Tibial artery (tissue), 4 donors: ENCODE measurements at regions not wholly inside any gene's neighbourhood (a gene's known extent, or its start where the extent isn't known, plus 50 kb on each side); places are given as distances from the start of the nearest gene placed in this dataset.

ENCODE experiments used
- DNase-seq, 2 donors: peaks; one replicate each; pipeline ENCODE4 v3.0.0-alpha.2; 2019
- H3K27ac ChIP-seq, 2 donors: fragments of 200-600 bp; sonication (generic) in 1 of 2; 1 replicate in 1 of 2; 2 replicates in 1 of 2; pipeline ENCODE4 v1.5.1; 2018 to 2019; ENCODE audit warnings: mild to moderate bottlenecking in 1 of 2
- H3K27me3 ChIP-seq, 2 donors: fragments of 200-600 bp; sonication (generic) in 1 of 2; one replicate each; pipeline versions ENCODE4 v1.5.1 to v1.6.0; 2016 to 2019
- H3K36me3 ChIP-seq, 3 donors: fragments of 200-600 bp; sonication (generic) in 2 of 3; one replicate each; pipeline ENCODE4 v1.5.1; 2016 to 2019; ENCODE audit warnings: mild to moderate bottlenecking in 2 of 3
- H3K4me1 ChIP-seq, 4 donors: fragments of 200-600 bp; sonication (generic) in 2 of 4; 1 replicate in 3 of 4; 2 replicates in 1 of 4; pipeline ENCODE4 v1.5.1; 2016 to 2019
- H3K4me3 ChIP-seq, 2 donors: fragments of 200-600 bp; sonication (generic) in 1 of 2; 1 replicate in 1 of 2; 2 replicates in 1 of 2; pipeline ENCODE4 v1.5.1; 2018 to 2019; ENCODE audit warnings: mild to moderate bottlenecking in 2 of 2
- H3K9me3 ChIP-seq, 3 donors: fragments of 200-600 bp; sonication (generic) in 1 of 3; one replicate each; pipeline ENCODE4 v1.5.1; 2016 to 2019
- CTCF ChIP-seq, 2 experiments: fragments of 200-600 bp in 1 of 2; fragments of 450-650 bp in 1 of 2; IDR thresholded peaks; one replicate each; pipeline ENCODE4 v1.5.1; 2017 to 2019; ENCODE audit warnings: antibody characterized with exemption in 2 of 2, mild to moderate bottlenecking in 1 of 2, moderate library complexity in 1 of 2
- intact Hi-C: fragments of 100-400 bp; cut with DNase I; formaldehyde crosslinking; loops from one replicate; pipeline ENCODE4 v1.15.0; 2023; ENCODE audit warnings: low total_unique reads

DNA sequence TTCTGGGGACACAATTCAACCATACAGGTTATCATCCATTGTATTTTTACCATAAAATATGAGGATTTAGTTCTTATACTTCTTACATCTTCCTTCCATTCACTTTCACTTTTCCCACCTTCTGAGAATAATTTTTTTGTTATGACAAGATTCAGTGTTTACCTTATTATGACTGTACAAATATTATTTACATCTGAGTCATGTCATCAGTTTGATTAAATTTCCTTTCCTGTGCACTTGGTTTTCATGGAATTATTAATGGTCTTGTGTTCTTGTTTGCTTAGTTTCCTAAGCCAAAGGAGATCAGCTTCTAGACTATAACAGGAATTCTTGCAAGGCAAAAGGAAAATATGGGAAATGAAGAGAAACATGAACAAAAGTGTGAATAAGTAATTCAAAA is 366.5 kb downstream of the TMEM38B start:
- Histone ChIP-seq H3K36me3 (no peaks in the 10 kb centered on the region), H3K4me3 (no peak overlapping the region), H3K27me3 (no peaks in the 10 kb centered on the region), H3K27ac (no peak overlapping the region), H3K9me3 (no peaks in the 10 kb centered on the region), H3K4me1 (no peaks in the 10 kb centered on the region)
- intact Hi-C loops: no loop called here
- DNase-seq: no peak
- TF ChIP-seq CTCF (IDR thresholded peaks at IDR 0.05): no peak

DNA sequence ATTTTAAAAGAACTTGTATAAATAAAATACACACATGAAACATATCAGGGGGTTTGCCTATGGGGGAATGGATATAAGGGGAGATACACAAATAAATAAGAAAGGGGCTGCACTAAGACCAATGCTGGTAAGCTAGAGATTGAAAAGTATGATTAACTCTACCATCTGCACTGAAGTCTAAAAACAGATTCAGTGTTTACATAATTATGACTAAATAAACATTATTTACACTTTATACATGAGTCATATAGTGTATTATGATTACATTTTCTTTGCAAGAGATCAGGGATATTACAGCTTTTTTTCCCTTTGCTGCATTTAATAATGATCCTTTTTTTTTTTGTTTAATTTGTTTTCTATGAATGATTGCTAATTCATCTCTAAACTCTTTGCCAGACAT is 367.9 kb downstream of the TMEM38B start:
- intact Hi-C loops: no loop called here
- no peak for TF ChIP-seq CTCF (IDR thresholded peaks at IDR 0.05)
- H3K9me3 ChIP-seq: no peaks in the 10 kb centered on the region
- no peak overlapping the region for H3K27ac ChIP-seq
- H3K4me1 ChIP-seq: no peaks in the 10 kb centered on the region
- H3K27me3 ChIP-seq: no peaks in the 10 kb centered on the region
- H3K36me3 ChIP-seq: no peaks in the 10 kb centered on the region
- no peak for DNase-seq
- H3K4me3 ChIP-seq: no peak overlapping the region

DNA sequence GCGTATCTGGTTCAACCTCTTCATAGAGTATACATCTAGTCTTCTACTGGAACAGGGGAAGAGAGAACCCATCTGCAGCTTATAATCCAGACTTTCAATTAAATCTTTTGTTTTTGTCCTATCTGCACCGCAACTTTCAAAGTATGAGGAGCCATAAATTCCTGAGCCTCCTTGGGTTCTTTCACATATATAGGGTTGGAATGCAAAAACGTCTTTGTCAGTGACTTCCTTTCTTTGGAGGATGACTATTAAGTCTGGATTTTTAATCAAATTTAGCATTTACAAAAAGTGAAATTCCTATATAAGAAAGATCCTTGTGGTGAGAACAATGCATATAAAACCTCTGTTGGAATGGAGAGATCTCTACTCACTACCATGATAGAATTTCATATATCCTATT is 370.8 kb downstream of the TMEM38B start:
- H3K27ac ChIP-seq: no peak overlapping the region
- H3K9me3 ChIP-seq: no peaks in the 10 kb centered on the region
- intact Hi-C loops: no loop called here
- no peaks in the 10 kb centered on the region for H3K36me3 ChIP-seq
- no peak for DNase-seq
- no peaks in the 10 kb centered on the region for H3K27me3 ChIP-seq
- no peak for TF ChIP-seq CTCF (IDR thresholded peaks at IDR 0.05)
- H3K4me3 ChIP-seq: no peak overlapping the region
- no peaks in the 10 kb centered on the region for H3K4me1 ChIP-seq

- no peaks in the 10 kb centered on the region for H3K4me1 ChIP-seq
- intact Hi-C loops: no loop called here
- no peak overlapping the region for H3K4me3 ChIP-seq
- H3K36me3 ChIP-seq: no peaks in the 10 kb centered on the region
- no peak overlapping the region for H3K27ac ChIP-seq
- TF ChIP-seq CTCF (IDR thresholded peaks at IDR 0.05): no peak
- no peaks in the 10 kb centered on the region for H3K9me3 ChIP-seq
- DNase-seq: no peak
- H3K27me3 ChIP-seq: no peaks in the 10 kb centered on the region
Measured at GRCh38 chr9:106065579-106066214, 371.4 kb downstream of the TMEM38B start.

DNA sequence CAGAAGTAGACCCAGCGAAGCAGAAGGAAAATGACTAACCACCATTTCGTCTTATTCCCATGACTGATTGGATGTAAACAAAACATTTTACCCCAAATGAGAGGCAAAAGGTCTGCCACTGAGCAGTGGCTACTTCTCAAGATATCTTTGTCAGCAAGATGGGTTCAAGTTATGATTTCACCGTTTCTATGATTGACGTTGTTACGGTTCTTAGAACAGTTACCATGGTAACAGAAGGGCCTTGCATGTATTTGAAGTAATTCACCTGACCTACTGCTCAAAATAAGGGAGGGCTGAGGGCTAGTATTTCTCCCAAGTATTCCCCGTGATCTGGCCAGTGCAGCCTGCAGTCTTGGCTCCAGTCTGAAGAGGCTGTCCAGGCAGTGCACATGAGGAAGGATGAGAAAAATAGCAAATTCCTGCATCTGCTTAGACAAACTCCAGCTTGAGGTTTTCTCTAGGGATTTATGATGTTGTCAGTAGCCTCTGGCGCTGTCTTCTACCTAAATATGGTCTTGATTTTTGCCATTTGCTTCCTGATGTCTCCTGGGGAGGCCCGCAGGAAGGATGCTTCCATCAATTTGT is 372.7 kb downstream of the TMEM38B start:
- no peak overlapping the region for H3K4me3 ChIP-seq
- H3K27ac ChIP-seq: no peak overlapping the region
- intact Hi-C loops: no loop called here
- no peak for DNase-seq
- H3K4me1 ChIP-seq: no peaks in the 10 kb centered on the region
- H3K27me3 ChIP-seq: no peaks in the 10 kb centered on the region
- no peak for TF ChIP-seq CTCF (IDR thresholded peaks at IDR 0.05)
- no peaks in the 10 kb centered on the region for H3K36me3 ChIP-seq
- H3K9me3 ChIP-seq: no peaks in the 10 kb centered on the region
